H1 (cell line): ENCODE measurements at regions not wholly inside any gene's neighbourhood (a gene's known extent, or its start where the extent isn't known, plus 50 kb on each side); places are given as distances from the start of the nearest gene placed in this dataset.

Experiments used
- CTCF ChIA-PET: fragments of 300-600 bp; sonication (Branson Sonifier 250); formaldehyde crosslinking; loops from one replicate; lab custom pipeline; 2021; ENCODE audit not compliant: partially characterized antibody; lab: Charles Lee
- POLR2A ChIA-PET: fragments of 300-600 bp; sonication (Branson Sonifier 250); formaldehyde crosslinking; loops from one replicate; lab custom pipeline; 2021; ENCODE audit warnings: inconsistent platforms; ENCODE audit not compliant: partially characterized antibody; lab: Charles Lee
- DNase-seq, 2 experiments: peaks; one replicate each; pipeline versions ENCODE4 v3.0.0 to v3.0.0-alpha.2; 2010 to 2022; ENCODE audit warnings: low spot score in 2 of 2, low read depth in 1 of 2, mixed read lengths in 1 of 2
- FAIRE-seq: peaks from 2 replicates; lab custom pipeline; 2011; peaks lifted over from hg19 to GRCh38; lab: Jason Lieb, UNC
- H2AFZ ChIP-seq: 2 replicates; pipeline ENCODE4 v1.8.1; 2012; ENCODE audit warnings: low read length, inconsistent platforms
- H2AK5ac ChIP-seq: 2 replicates; pipeline ENCODE4 v1.6.1; 2013; ENCODE audit warnings: low read depth, low read length
- H2BK120ac ChIP-seq: replicated peaks from 2 replicates; pipeline ENCODE3; 2013; ENCODE audit warnings: low read depth, low read length, inconsistent platforms
- H2BK12ac ChIP-seq: 2 replicates; pipeline ENCODE4 v1.6.1; 2013; ENCODE audit warnings: low read depth, low read length
- H2BK15ac ChIP-seq: 2 replicates; pipeline ENCODE4 v1.6.1; 2013; ENCODE audit warnings: low read length
- H2BK20ac ChIP-seq: 2 replicates; pipeline ENCODE4 v1.6.1; 2013; ENCODE audit warnings: low read length
- H2BK5ac ChIP-seq: 2 replicates; pipeline ENCODE4 v1.6.1; 2013; ENCODE audit warnings: low read depth, low read length
- H3K14ac ChIP-seq: 2 replicates; pipeline ENCODE4 v1.6.1; 2013; ENCODE audit warnings: inconsistent platforms; ENCODE audit not compliant: insufficient read length
- H3K18ac ChIP-seq: 2 replicates; pipeline ENCODE4 v1.6.1; 2013; ENCODE audit warnings: low read length; ENCODE audit errors: extremely low read depth
- H3K23ac ChIP-seq: 2 replicates; pipeline ENCODE4 v1.6.1; 2013; ENCODE audit warnings: inconsistent platforms; ENCODE audit not compliant: insufficient read length
- H3K23me2 ChIP-seq: 2 replicates; pipeline ENCODE4 v1.6.1; 2013; ENCODE audit warnings: low read depth, low read length
- H3K27ac ChIP-seq: 2 replicates; pipeline ENCODE4 v1.6.1; 2011; ENCODE audit warnings: low read depth, low read length, inconsistent platforms
- H3K27me3 ChIP-seq, 4 experiments: replicated peaks in 1 of 4; 1 replicate in 1 of 4; 2 replicates in 3 of 4; pipeline versions ENCODE4 v1.6.1 to v1.8.1; 2011 to 2013; ENCODE audit warnings: low read length in 3 of 4, mild to moderate bottlenecking in 3 of 4, inconsistent platforms in 2 of 4, mixed read lengths in 2 of 4, moderate library complexity in 1 of 4; ENCODE audit not compliant: control insufficient read depth in 3 of 4, insufficient read depth in 3 of 4; ENCODE audit errors: extremely low read depth in 1 of 4
- H3K36me3 ChIP-seq, 4 experiments: 2 replicates each; pipeline versions ENCODE4 v1.6.1 to v1.8.1; 2011 to 2013; ENCODE audit warnings: mild to moderate bottlenecking in 4 of 4, low read length in 3 of 4, moderate library complexity in 2 of 4, control low read depth in 1 of 4, inconsistent platforms in 1 of 4; ENCODE audit not compliant: insufficient read depth in 4 of 4, control insufficient read depth in 2 of 4
- H3K4ac ChIP-seq: replicated peaks from 2 replicates; pipeline ENCODE3; 2013; ENCODE audit warnings: low read length, low read depth, mixed read lengths, inconsistent platforms; ENCODE audit not compliant: insufficient read length
- H3K4me1 ChIP-seq, 4 experiments: replicated peaks in 1 of 4; 1 replicate in 1 of 4; 2 replicates in 3 of 4; pipeline versions ENCODE4 v1.6.1 to v1.8.1; 2011 to 2013; ENCODE audit warnings: low read length in 3 of 4, inconsistent platforms in 2 of 4, mixed read lengths in 1 of 4; ENCODE audit not compliant: insufficient read depth in 4 of 4, control insufficient read depth in 3 of 4
- H3K4me2 ChIP-seq, 2 experiments: 2 replicates each; pipeline versions ENCODE4 v1.6.1 to v1.8.1; 2011 to 2013; ENCODE audit warnings: low read depth in 2 of 2, low read length in 2 of 2, control low read depth in 1 of 2, inconsistent platforms in 1 of 2, mild to moderate bottlenecking in 1 of 2; ENCODE audit not compliant: insufficient read depth in 1 of 2
- H3K4me3 ChIP-seq, 4 experiments: fragments of 200-600, 300-600 bp in 1 of 4; sonication (generic), shearing (Covaris generic), sonication (Bioruptor Twin) in 1 of 4; 2 replicates each; pipeline versions ENCODE4 v1.5.1 to v1.8.1; 2011 to 2016; ENCODE audit warnings: low read length in 4 of 4, low read depth in 3 of 4, control low read depth in 2 of 4, inconsistent platforms in 2 of 4, mild to moderate bottlenecking in 2 of 4, mixed read lengths in 1 of 4, moderate library complexity in 1 of 4; ENCODE audit not compliant: insufficient read depth in 2 of 4; ENCODE audit errors: extremely low read depth in 1 of 4
- H3K56ac ChIP-seq: replicated peaks from 2 replicates; pipeline ENCODE3; 2013; ENCODE audit warnings: low read depth, mild to moderate bottlenecking, mixed read lengths, low read length, inconsistent platforms; ENCODE audit not compliant: insufficient read length
- H3K79me1 ChIP-seq: 2 replicates; pipeline ENCODE4 v1.6.1; 2013; ENCODE audit warnings: low read depth, low read length, control low read depth
- H3K79me2 ChIP-seq, 2 experiments: 2 replicates each; pipeline versions ENCODE4 v1.6.1 to v1.8.1; 2012 to 2013; ENCODE audit warnings: low read length in 2 of 2, mild to moderate bottlenecking in 2 of 2, inconsistent platforms in 1 of 2; ENCODE audit not compliant: insufficient read depth in 2 of 2, control insufficient read depth in 1 of 2
- H3K9ac ChIP-seq, 4 experiments: replicated peaks in 1 of 4; 1 replicate in 1 of 4; 2 replicates in 3 of 4; pipeline versions ENCODE4 v1.6.1 to v1.8.1; 2011 to 2013; ENCODE audit warnings: low read depth in 3 of 4, low read length in 3 of 4, control low read depth in 2 of 4, mild to moderate bottlenecking in 2 of 4, moderate library complexity in 2 of 4, inconsistent platforms in 1 of 4; ENCODE audit errors: extremely low read depth in 1 of 4
- H3K9me3 ChIP-seq, 2 experiments: 2 replicates each; pipeline versions ENCODE4 v1.6.1 to v1.8.1; 2012 to 2013; ENCODE audit warnings: mild to moderate bottlenecking in 2 of 2, moderate library complexity in 2 of 2, control low read depth in 1 of 2, inconsistent platforms in 1 of 2, low read depth in 1 of 2, low read length in 1 of 2, mixed read lengths in 1 of 2; ENCODE audit not compliant: insufficient read depth in 2 of 2
- H4K20me1 ChIP-seq, 2 experiments: replicated peaks in 1 of 2; 2 replicates each; pipeline versions ENCODE3 to v1.8.1; 2011 to 2013; ENCODE audit warnings: inconsistent platforms in 2 of 2, low read length in 2 of 2, mild to moderate bottlenecking in 1 of 2; ENCODE audit not compliant: insufficient read depth in 2 of 2, control insufficient read depth in 1 of 2
- H4K5ac ChIP-seq: 2 replicates; pipeline ENCODE4 v1.6.1; 2013; ENCODE audit warnings: low read length, low read depth, mixed read lengths, inconsistent platforms; ENCODE audit not compliant: insufficient read length
- H4K8ac ChIP-seq: 2 replicates; pipeline ENCODE4 v1.8.0; 2013; ENCODE audit warnings: mild to moderate bottlenecking, moderate library complexity, low read length, inconsistent platforms; ENCODE audit not compliant: insufficient read depth; ENCODE audit errors: extremely low read depth
- H4K91ac ChIP-seq: replicated peaks from 2 replicates; pipeline ENCODE3; 2013; ENCODE audit warnings: low read length, mixed read lengths, inconsistent platforms; ENCODE audit not compliant: insufficient read length
- ASH2L ChIP-seq: fragments of 200-600, 300-600 bp; sonication (generic); IDR thresholded peaks from one replicate; pipeline ENCODE4 v1.7.1; 2017; ENCODE audit warnings: low read length
- CHD1 ChIP-seq: IDR thresholded peaks from 2 replicates; pipeline ENCODE4 v1.6.1; 2012; ENCODE audit warnings: low read depth, low read length, improper control_type of control experiment
- EGR1 ChIP-seq: IDR thresholded peaks from 2 replicates; pipeline ENCODE4 v1.6.1; 2011; ENCODE audit warnings: low read depth, low read length, borderline replicate concordance
- JUND ChIP-seq: IDR thresholded peaks from 2 replicates; pipeline ENCODE4 v1.6.1; 2011; ENCODE audit warnings: mild to moderate bottlenecking, improper control_type of control experiment, low read length
- MAX ChIP-seq: IDR thresholded peaks from 2 replicates; pipeline ENCODE4 v1.6.1; 2012; ENCODE audit warnings: inconsistent platforms
- ZNF274 ChIP-seq: IDR thresholded peaks from 2 replicates; pipeline ENCODE4 v1.7.0; 2012; ENCODE audit warnings: low read length, borderline replicate concordance; ENCODE audit errors: extremely low read depth
- WGBS, 2 experiments: shearing (Covaris generic) in 1 of 2; methylation state at CpG; one replicate each; pipeline versions ENCODE4 v1.1.6 to v1.1.7; 2013 to 2015; ENCODE audit warnings: low lambda C conversion rate in 2 of 2, mixed read lengths in 2 of 2, inconsistent platforms in 1 of 2, low coverage in 1 of 2, missing lambda C conversion rate in 1 of 2; ENCODE audit not compliant: insufficient replicate concordance in 2 of 2, insufficient coverage in 1 of 2, insufficient read length in 1 of 2; ENCODE audit errors: extremely low coverage in 1 of 2, missing lambda C conversion rate in 1 of 2; 5-methylcytosine and 5-hydroxymethylcytosine counted together
- TF ChIP-seq, protein P1 (sequence below): IDR thresholded peaks from 2 replicates; pipeline ENCODE4 v1.6.1; 2012; ENCODE audit warnings: low read length, inconsistent platforms

GRCh38 chr2:49857371-49858112 is 703.2 kb upstream of the FSHR start:
- no peak overlapping the region for H3K27ac ChIP-seq
- no peak overlapping the region for H3K56ac ChIP-seq
- no peak overlapping the region for H2BK12ac ChIP-seq
- H2BK120ac ChIP-seq, result no peak overlapping the region
- H4K20me1 ChIP-seq, result no peaks in the 10 kb centered on the region
- POLR2A ChIA-PET, result no interaction called here
- no peak overlapping the region for H2BK15ac ChIP-seq
- H3K9ac ChIP-seq, result no peak overlapping the region
- no peak overlapping the region for H3K4ac ChIP-seq
- no peaks in the 10 kb centered on the region for H3K4me1 ChIP-seq
- no peaks in the 10 kb centered on the region for H3K79me1 ChIP-seq
- H3K23me2 ChIP-seq, result no peaks in the 10 kb centered on the region
- H3K27me3 ChIP-seq, result no peaks in the 10 kb centered on the region
- H3K79me2 ChIP-seq, result no peaks in the 10 kb centered on the region
- no peak for TF ChIP-seq ASH2L
- no peak for TF ChIP-seq JUND
- no peak for TF ChIP-seq EGR1
- TF ChIP-seq, protein P1, sequence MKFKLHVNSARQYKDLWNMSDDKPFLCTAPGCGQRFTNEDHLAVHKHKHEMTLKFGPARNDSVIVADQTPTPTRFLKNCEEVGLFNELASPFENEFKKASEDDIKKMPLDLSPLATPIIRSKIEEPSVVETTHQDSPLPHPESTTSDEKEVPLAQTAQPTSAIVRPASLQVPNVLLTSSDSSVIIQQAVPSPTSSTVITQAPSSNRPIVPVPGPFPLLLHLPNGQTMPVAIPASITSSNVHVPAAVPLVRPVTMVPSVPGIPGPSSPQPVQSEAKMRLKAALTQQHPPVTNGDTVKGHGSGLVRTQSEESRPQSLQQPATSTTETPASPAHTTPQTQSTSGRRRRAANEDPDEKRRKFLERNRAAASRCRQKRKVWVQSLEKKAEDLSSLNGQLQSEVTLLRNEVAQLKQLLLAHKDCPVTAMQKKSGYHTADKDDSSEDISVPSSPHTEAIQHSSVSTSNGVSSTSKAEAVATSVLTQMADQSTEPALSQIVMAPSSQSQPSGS, result no peak
- TF ChIP-seq ZNF274, result no peak
- no peak for TF ChIP-seq MAX
- TF ChIP-seq CHD1, result no peak
- TF ChIP-seq, all 59 proteins: peak for 0
- Histone ChIP-seq H4K8ac (no peak overlapping the region), H2AFZ (no peak overlapping the region), H4K5ac (no peak overlapping the region), H2BK20ac (no peak overlapping the region), H3K9me3 (no peaks in the 10 kb centered on the region), H4K91ac (no peak overlapping the region), H3K14ac (no peak overlapping the region), H3K23ac (no peak overlapping the region), H3K18ac (no peak overlapping the region), H2BK5ac (no peak overlapping the region), H3K4me3 (no peak overlapping the region), H3K4me2 (no peak overlapping the region), H2AK5ac (no peak overlapping the region), H3K36me3 (no peaks in the 10 kb centered on the region)
- CTCF ChIA-PET, result no interaction called here
- DNase-seq (no peak), FAIRE-seq (no peak)
- WGBS, 2 experiments, result 86% methylated on average over 2 of the region's 2 CpGs; no CpG with 5 or more reads in 1 of the 2 experiments
